Osteocyte (in vitro differentiated cells): ENCODE measurements at regions not wholly inside any gene's neighbourhood (a gene's known extent, or its start where the extent isn't known, plus 50 kb on each side); places are given as distances from the start of the nearest gene placed in this dataset.

Source experiments
- DNase-seq: peaks from one replicate; pipeline ENCODE4 v3.0.0; 2021; ENCODE audit warnings: mixed read lengths; ENCODE audit not compliant: unreplicated experiment; ENCODE audit errors: extremely low spot score
- H3K27ac Mint-ChIP-seq: one replicate; pipeline ENCODE4 v1.8.0; 2021; ENCODE audit warnings: mild to moderate bottlenecking, mixed read lengths; ENCODE audit not compliant: unreplicated experiment
- H3K27me3 Mint-ChIP-seq: one replicate; pipeline ENCODE4 v1.8.0; 2021; ENCODE audit warnings: mixed read lengths; ENCODE audit not compliant: unreplicated experiment
- H3K36me3 Mint-ChIP-seq: one replicate; pipeline ENCODE4 v1.8.0; 2021; ENCODE audit warnings: mixed read lengths; ENCODE audit not compliant: unreplicated experiment
- H3K4me1 Mint-ChIP-seq: one replicate; pipeline ENCODE4 v1.8.0; 2021; ENCODE audit warnings: mixed read lengths; ENCODE audit not compliant: unreplicated experiment
- H3K4me3 Mint-ChIP-seq: one replicate; pipeline ENCODE4 v1.8.0; 2021; ENCODE audit warnings: mild to moderate bottlenecking, moderate library complexity, mixed read lengths; ENCODE audit not compliant: unreplicated experiment
- H3K9me3 Mint-ChIP-seq: one replicate; pipeline ENCODE4 v1.8.0; 2021; ENCODE audit warnings: mixed read lengths; ENCODE audit not compliant: unreplicated experiment
- TF ChIP-seq, protein P1 (sequence below): fragments of 200-600 bp; sonication (generic); IDR thresholded peaks from 2 replicates; pipeline ENCODE4 v1.5.0; 2021; ENCODE audit warnings: antibody characterized with exemption, mild to moderate bottlenecking, moderate library complexity

DNA sequence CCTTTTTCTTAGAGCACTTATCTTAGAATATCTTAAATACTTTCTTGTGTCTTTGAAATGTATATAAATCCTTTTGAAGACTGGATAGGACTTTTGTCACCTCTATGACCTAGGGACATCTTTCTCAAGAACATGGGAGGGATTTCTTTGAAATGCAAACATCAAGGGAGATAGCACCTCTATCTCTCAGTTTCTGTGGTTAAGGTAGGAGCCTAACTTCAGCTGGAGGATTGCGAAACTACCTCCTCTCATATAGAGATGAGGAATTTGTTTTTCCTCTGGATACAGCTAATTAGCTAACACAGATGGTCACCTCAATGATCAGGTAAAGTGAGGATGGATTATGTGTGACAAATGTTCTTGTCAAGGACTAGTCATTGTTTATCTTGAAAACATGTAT, 631.3 kb upstream of the IMPG1 start:
- Mint-ChIP-seq H3K27ac (no peak overlapping the region), H3K4me3 (no peak overlapping the region), H3K9me3 (no peaks in the 10 kb centered on the region), H3K27me3 (peaks cover 2% of the 10 kb centered on the region), H3K36me3 (no peaks in the 10 kb centered on the region), H3K4me1 (no peaks in the 10 kb centered on the region)
- TF ChIP-seq, protein P1, sequence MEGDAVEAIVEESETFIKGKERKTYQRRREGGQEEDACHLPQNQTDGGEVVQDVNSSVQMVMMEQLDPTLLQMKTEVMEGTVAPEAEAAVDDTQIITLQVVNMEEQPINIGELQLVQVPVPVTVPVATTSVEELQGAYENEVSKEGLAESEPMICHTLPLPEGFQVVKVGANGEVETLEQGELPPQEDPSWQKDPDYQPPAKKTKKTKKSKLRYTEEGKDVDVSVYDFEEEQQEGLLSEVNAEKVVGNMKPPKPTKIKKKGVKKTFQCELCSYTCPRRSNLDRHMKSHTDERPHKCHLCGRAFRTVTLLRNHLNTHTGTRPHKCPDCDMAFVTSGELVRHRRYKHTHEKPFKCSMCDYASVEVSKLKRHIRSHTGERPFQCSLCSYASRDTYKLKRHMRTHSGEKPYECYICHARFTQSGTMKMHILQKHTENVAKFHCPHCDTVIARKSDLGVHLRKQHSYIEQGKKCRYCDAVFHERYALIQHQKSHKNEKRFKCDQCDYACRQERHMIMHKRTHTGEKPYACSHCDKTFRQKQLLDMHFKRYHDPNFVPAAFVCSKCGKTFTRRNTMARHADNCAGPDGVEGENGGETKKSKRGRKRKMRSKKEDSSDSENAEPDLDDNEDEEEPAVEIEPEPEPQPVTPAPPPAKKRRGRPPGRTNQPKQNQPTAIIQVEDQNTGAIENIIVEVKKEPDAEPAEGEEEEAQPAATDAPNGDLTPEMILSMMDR = no peak
- DNase-seq = no peak

DNA sequence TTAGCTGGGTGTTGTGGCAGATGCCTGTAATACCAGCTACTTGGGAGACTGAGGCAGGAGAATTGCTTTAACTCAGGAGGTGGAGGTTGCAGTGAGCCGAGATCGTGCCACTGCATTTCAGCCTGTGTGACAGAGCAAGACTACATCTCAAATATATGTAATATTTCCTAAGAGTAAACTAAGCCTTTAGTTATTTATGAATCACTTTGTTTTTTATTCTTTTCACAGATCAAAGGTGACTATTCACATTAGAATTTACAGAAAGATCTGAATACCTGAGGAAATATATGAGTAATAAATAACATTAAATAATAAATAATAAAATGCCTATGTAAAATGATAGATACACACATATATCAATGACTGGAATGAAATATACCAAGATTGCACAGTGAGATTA, 630.8 kb upstream of the IMPG1 start:
- Mint-ChIP-seq H3K27ac (no peak overlapping the region), H3K4me3 (no peak overlapping the region), H3K27me3 (peaks cover 2% of the 10 kb centered on the region), H3K36me3 (no peaks in the 10 kb centered on the region), H3K9me3 (no peaks in the 10 kb centered on the region), H3K4me1 (no peaks in the 10 kb centered on the region)
- TF ChIP-seq, protein P1 = no peak
- DNase-seq = no peak

DNA sequence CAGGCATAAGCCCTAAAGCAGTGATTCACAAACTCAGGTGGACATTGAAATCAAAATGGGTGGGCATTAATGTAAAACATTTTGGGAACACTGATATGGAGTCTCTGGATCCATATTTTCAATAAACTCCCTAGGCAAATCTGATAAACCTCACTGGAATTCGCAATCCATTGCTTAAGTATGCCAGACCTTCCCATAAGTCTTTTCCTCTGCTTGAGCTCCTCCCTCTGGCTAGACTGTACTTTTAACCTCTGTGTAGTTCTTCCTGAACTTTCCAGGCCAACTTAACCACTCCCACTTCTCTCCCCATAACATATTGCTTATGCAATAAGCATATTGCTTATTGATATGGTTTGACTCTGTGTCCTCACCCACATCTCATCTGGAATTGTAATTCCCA, 629.7 kb upstream of the IMPG1 start:
- H3K27me3 Mint-ChIP-seq = peaks cover 2% of the 10 kb centered on the region
- no peaks in the 10 kb centered on the region for H3K36me3 Mint-ChIP-seq
- TF ChIP-seq, protein P1 = no peak
- H3K9me3 Mint-ChIP-seq = no peaks in the 10 kb centered on the region
- H3K4me3 Mint-ChIP-seq = no peak overlapping the region
- DNase-seq = no peak
- no peaks in the 10 kb centered on the region for H3K4me1 Mint-ChIP-seq
- H3K27ac Mint-ChIP-seq = no peak overlapping the region

DNA sequence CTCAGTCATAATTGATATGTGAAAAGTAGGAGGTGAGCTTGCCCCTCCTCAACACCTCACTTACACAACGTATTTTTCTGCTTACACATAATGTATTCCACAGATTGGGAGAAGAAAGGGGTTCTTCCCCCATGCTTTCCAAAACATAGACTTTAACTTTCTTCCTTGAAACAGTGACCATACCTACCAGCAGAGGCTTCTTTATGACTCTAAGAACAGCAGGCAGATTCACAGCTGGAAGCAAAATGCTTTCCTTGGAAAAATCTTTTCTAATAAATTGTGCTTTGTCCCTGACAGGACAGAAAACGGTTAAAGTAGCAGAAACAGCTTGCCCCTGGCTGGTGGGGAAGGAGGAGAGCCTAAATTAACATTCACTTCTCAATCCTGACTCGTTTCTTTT, 629.1 kb upstream of the IMPG1 start:
- Mint-ChIP-seq H3K27me3 (peaks cover 5% of the 10 kb centered on the region), H3K4me3 (no peak overlapping the region), H3K4me1 (no peaks in the 10 kb centered on the region), H3K27ac (no peak overlapping the region), H3K36me3 (no peaks in the 10 kb centered on the region), H3K9me3 (no peaks in the 10 kb centered on the region)
- TF ChIP-seq, protein P1 = peak; percentile 14
- no peak for DNase-seq

DNA sequence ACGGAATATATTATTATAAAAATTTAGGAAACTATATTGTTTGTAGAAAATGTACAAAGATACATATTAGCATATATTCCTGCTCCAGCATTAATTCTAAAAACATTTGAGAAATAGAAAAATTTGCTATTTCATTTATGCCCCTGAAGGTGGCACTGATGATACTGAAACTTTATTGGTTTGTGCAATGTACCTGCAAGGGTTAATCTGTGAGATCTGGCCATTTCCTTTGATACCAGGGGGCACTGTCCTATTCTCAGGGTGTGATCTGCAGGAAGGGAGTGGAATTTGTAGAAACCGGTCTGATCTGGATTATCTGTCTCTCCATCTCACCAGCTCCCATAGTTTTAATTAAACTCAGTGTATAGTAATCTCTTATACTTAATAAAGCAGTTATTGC, 625.1 kb upstream of the IMPG1 start:
- Mint-ChIP-seq H3K27ac (no peak overlapping the region), H3K27me3 (peaks cover 10% of the 10 kb centered on the region), H3K9me3 (no peaks in the 10 kb centered on the region), H3K4me1 (no peaks in the 10 kb centered on the region), H3K4me3 (no peak overlapping the region), H3K36me3 (no peaks in the 10 kb centered on the region)
- TF ChIP-seq, protein P1 = peak; percentile 53
- DNase-seq = no peak
